ENCODE measurements at regions not wholly inside any gene's neighbourhood (a gene's known extent, or its start where the extent isn't known, plus 50 kb on each side); places are given as distances from the start of the nearest gene placed in this dataset.

DNA sequence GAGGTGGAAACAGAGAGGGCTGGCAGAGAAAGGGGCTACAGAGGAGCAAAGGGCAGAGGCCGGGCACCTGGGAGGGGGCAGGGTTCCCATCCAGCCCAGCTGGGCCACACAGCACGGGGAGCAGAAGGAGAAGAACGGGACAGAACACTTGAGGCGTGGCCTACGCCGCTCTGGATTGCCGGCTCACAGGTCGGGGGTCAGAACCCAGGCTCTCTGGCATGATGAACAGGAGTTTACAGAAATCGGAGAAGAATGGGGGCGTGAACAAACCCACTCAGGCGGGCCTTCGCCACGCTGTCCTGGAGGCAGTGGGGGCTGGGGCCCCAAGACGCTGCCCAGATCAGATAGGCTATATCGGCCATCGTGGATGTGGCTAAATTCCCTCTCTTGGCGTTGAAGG lies 362.2 kb upstream of the SHH start:
- DNase-seq (ENCODE audit: low spot score) = no peak
- ChIA-PET POLR2A (ENCODE audit: low non-redundant PET) (no interaction called here), CTCF (no interaction called here)
- H3K27ac ChIP-seq = no peak overlapping the region
- TF ChIP-seq, protein P1, sequence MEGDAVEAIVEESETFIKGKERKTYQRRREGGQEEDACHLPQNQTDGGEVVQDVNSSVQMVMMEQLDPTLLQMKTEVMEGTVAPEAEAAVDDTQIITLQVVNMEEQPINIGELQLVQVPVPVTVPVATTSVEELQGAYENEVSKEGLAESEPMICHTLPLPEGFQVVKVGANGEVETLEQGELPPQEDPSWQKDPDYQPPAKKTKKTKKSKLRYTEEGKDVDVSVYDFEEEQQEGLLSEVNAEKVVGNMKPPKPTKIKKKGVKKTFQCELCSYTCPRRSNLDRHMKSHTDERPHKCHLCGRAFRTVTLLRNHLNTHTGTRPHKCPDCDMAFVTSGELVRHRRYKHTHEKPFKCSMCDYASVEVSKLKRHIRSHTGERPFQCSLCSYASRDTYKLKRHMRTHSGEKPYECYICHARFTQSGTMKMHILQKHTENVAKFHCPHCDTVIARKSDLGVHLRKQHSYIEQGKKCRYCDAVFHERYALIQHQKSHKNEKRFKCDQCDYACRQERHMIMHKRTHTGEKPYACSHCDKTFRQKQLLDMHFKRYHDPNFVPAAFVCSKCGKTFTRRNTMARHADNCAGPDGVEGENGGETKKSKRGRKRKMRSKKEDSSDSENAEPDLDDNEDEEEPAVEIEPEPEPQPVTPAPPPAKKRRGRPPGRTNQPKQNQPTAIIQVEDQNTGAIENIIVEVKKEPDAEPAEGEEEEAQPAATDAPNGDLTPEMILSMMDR (conservative IDR thresholded peaks at IDR 0.05; ENCODE audit: low read depth) = no peak

DNA sequence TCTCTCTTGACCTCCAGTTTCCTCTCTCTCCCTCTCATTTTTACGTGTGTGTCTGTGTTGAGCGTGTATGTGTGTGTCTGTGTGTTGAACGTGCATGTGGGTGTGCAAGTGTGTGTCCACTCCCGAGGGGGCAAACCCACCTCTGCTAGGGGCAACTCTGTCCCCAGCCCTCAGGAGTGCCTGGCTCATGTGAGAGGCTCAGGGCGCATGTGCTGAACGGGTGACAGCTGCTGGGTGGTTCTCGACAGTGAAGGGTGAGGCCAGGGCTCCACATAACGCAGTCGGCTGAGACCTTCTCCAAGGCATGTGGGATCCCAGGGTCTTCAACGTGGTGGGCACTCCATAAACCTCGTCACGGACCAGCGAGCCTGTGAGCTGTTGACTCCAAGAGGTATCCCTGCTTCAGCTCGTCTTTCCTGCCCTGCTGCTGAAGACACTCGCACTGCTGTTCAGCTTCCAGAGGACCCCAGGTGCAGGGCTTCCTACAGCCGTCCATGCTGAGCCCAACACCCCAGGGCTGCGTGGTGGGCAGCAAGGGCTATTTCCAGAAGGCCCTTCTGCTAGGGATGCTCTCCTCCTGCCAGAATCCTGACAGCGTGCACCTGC lies 361.6 kb upstream of the SHH start:
- TF ChIP-seq, protein P1 (conservative IDR thresholded peaks at IDR 0.05; ENCODE audit: low read depth) = no peak
- POLR2A ChIA-PET (ENCODE audit: low non-redundant PET) = no interaction called here
- CTCF ChIA-PET = no interaction called here
- DNase-seq (ENCODE audit: low spot score) = no peak
- no peak overlapping the region for H3K27ac ChIP-seq

DNA sequence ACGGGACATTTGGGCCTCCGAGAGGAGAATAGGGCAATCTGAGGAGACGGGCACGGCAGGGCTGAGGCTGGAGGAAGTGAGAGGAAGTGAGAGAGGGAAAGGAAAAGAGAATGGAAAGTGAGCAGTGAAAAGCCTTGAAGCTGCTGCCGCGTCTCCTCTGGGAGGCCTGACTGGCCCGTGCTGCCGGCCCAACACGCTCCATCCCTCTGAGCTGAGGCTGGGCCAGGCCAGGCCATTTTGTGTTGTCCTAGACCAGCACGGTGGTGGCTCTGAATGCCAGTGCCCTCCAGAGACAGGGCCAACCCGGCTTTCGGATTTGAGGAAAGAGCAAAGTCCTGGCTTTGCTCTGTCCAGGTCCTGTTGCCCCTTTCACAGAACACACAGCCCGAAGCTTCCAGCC lies 361.1 kb upstream of the SHH start:
- no peak for DNase-seq (ENCODE audit: low spot score)
- CTCF ChIA-PET = no interaction called here
- POLR2A ChIA-PET (ENCODE audit: low non-redundant PET) = no interaction called here

DNA sequence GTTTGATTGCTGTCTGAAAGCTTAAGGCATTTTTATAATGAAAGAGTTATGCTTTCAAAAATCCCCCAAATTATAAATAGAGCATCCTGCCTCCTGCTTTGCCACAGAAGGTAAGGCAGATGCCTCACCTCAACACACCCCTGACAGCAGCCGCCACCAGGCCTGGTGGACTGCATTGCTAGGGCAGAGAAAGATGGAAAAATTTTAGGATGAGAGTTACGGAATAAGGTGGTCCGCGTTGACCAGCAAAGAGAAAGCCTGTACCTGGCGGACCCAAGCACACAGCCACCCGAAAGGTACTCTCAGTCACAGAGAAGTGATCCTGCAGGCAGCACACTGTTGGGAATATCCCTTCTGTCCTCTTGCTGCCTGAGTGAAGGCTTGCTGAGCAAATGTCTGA lies 360.4 kb upstream of the SHH start:
- TF ChIP-seq, protein P1 (conservative IDR thresholded peaks at IDR 0.05; ENCODE audit: low read depth) = no peak
- no peak for DNase-seq (ENCODE audit: low spot score)
- ChIA-PET POLR2A (ENCODE audit: low non-redundant PET) (no interaction called here), CTCF (no interaction called here)
- no peak overlapping the region for H3K27ac ChIP-seq

More for the DNA sequence above, 361.1 kb upstream of the SHH start:
- no peak overlapping the region for H3K27ac ChIP-seq
- TF ChIP-seq, protein P1 (conservative IDR thresholded peaks at IDR 0.05; ENCODE audit: low read depth) = no peak

DNA sequence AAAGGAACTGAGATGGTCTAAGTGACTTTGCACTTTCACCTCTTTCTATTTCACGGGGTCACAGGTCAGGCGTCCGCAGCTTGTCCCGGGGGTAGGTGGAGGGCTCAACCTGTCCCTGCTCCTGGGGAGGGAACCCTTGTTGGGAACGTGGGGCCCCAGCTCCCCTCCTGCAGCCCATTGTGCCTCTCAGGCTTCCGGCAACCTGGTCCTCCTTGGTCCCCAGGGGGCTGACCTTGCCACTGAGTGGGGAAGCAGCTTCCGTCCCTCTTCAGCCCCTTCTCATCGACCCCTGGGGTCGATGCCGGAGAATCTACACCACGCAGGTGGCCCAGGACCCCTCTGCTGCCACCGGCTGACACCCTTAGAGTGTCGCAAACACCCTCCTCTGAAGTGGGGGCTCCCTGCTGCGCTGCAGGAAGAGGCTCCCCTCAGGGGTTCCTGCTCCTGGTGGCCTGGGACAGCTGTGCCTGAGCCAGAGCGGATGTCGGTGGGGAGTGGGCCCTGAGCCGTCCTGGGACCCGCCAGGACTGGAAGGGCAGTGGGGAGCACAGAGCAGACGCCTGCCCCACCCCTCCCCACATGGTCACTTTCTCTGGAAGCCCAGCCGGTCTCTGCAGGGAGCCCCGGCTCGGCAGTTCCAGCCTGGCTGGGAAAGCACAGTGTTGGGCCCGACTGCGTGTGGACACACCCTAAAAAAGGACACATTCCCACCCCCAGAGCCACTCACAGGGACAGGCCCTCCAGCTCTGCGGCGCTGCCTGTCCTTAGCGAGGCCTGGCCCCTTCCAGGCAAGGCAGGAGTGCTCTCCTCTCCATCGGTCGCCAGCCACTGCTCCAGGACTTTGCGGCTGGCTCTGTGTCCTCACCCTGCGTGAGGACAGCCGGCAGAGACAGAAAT lies 357.5 kb upstream of the SHH start:
- CTCF ChIA-PET = no interaction called here

DNA sequence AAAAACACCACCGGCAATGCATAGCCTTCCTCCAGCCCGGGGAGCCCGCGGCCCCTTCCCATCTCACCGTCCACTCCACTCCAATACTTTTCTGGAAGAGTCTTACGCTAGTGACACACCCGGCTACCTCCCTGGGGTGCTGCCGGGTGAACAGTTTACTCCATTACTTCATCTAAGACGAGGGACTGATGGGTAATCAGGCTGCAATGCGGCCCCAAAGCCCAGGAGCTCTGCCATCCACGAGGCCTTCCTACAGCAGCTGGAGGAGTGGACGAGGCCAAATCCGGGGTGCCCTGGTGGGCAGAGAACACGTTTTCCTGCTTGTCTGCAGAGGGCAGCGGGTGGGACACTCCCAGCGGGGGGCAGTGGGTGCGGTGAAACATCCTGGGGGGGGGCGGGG lies 356.2 kb upstream of the SHH start:
- ChIA-PET POLR2A (ENCODE audit: low non-redundant PET) (no interaction called here), CTCF (interaction anchor here (1.9 kb wide), 1 partner anchor 12 kb away, joined by 4 read pairs; no protein-coding TSS in a partner anchor)
- no peak overlapping the region for H3K27ac ChIP-seq
- no peak for DNase-seq (ENCODE audit: low spot score)
- TF ChIP-seq, protein P1 (conservative IDR thresholded peaks at IDR 0.05; ENCODE audit: low read depth) = no peak

More for the DNA sequence above, 357.5 kb upstream of the SHH start:
- H3K27ac ChIP-seq = no peak overlapping the region
- no peak for DNase-seq (ENCODE audit: low spot score)
- POLR2A ChIA-PET (ENCODE audit: low non-redundant PET) = no interaction called here
- TF ChIP-seq, protein P1 (conservative IDR thresholded peaks at IDR 0.05; ENCODE audit: low read depth) = no peak

Measured in RWPE1 (cell line).